ENCODE measurements at regions not wholly inside any gene's neighbourhood (a gene's known extent, or its start where the extent isn't known, plus 50 kb on each side); places are given as distances from the start of the nearest gene placed in this dataset.

DNA sequence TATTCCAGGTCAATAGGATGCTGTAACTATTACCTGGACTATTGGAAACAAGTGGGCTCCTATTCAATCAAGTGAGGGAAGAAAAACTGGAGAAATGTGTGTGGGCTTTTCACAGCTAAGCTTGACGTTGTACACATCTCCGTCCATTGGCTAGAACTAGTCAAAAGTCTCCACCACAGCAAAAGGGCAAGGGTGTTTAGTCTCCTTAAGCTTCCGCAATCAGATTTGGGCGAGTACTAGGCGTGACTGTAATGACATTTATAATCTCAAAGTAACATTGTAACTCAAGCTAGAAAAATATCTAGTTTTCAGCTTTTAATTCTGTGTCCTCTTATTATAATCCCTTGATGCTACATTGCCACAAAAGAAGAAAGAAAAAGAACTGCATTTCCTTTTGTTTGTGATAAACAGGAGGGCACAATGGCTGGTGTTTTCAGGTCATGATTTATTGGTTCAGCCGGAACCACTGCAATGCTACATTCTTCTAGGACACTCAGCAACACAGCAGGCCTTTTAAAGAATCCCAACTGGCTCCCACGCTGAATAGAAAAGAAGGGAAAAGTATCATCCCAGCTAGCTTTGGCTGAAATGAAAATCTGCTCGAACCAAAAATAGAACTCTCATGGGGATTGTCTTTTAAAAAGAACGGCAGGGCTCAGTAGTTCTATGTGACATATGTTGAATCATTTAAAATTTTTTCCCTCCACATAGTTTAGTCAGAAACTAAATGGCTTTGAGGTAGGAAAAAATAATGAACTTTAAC lies 387.7 kb downstream of the BTBD3 start:
- TF ChIP-seq L3MBTL2 (conservative IDR thresholded peaks at IDR 0.05) (no peak), ELF4 (IDR thresholded peaks at IDR 0.05) (no peak), BHLHE40 (IDR thresholded peaks at IDR 0.05; ENCODE audit: borderline replicate concordance) (no peak), HDGF (IDR thresholded peaks at IDR 0.05; ENCODE audit: borderline replicate concordance) (no peak), LEF1 (IDR thresholded peaks at IDR 0.05; ENCODE audit: borderline replicate concordance) (no peak), SP1 (IDR thresholded peaks at IDR 0.05) (no peak), SUZ12 (IDR thresholded peaks at IDR 0.05) (no peak), CTBP1 (IDR thresholded peaks at IDR 0.05; ENCODE audit: borderline replicate concordance) (no peak), FOXA1 (IDR thresholded peaks at IDR 0.05) (no peak), FOXK2 (IDR thresholded peaks at IDR 0.05) (no peak), TARDBP (IDR thresholded peaks at IDR 0.05) (no peak), FOXM1 (IDR thresholded peaks at IDR 0.05; ENCODE audit: borderline replicate concordance) (no peak)

Measured in HEK293T (cell line).